Frontal cortex (tissue), 3 donors: ENCODE measurements at regions not wholly inside any gene's neighbourhood (a gene's known extent, or its start where the extent isn't known, plus 50 kb on each side); places are given as distances from the start of the nearest gene placed in this dataset.

Experiments used
- DNase-seq, 2 donors: peaks; one replicate each; pipeline ENCODE4 v3.0.0; 2012; ENCODE audit warnings: low spot score in 2 of 2
- FAIRE-seq: peaks from 2 replicates; lab custom pipeline; 2012; peaks lifted over from hg19 to GRCh38; lab: Jason Lieb, UNC
- donor health status: control.
- donor health status: control.
- donor health status: control.

DNA sequence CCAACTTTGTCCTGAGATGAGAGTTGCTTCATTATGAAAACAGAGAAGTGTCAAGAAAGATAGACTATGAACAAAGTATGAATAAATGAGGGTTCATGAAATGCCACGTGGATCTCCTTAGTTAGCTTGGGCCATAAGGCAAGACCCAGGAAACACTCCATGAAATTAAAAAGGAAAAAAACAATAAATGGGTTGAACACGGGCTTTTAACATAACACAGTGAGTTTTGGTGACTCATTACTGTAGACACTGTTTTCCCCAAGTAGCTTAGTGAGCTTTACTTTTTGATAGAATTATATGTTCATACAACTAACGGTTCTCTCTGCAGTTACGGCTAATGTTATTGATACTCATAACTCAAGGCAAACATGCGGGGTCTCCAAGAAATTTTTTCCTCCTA is 265.0 kb downstream of the DHX15 start:
- FAIRE-seq = no peak
- DNase-seq = no peak

DNA sequence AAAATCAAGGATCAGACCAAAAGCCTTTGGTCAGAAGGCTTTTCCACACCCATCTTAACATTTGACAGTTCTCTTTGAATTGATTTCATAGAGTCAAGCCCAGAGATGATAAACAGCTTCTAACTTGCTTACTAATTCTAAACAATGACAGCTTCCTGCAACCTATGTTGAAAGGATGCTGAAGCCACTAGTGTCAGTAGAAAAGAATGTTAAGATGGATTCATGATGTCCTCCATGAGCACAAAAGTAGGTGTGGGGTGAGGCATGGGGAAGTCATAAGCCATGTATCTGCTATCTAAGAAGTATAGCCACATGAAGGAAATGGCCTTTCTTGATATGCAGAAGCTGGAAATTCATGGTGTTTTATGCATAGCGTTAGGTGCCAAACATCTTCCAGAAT is 269.3 kb downstream of the DHX15 start:
- DNase-seq (no peak), FAIRE-seq (no peak)

DNA sequence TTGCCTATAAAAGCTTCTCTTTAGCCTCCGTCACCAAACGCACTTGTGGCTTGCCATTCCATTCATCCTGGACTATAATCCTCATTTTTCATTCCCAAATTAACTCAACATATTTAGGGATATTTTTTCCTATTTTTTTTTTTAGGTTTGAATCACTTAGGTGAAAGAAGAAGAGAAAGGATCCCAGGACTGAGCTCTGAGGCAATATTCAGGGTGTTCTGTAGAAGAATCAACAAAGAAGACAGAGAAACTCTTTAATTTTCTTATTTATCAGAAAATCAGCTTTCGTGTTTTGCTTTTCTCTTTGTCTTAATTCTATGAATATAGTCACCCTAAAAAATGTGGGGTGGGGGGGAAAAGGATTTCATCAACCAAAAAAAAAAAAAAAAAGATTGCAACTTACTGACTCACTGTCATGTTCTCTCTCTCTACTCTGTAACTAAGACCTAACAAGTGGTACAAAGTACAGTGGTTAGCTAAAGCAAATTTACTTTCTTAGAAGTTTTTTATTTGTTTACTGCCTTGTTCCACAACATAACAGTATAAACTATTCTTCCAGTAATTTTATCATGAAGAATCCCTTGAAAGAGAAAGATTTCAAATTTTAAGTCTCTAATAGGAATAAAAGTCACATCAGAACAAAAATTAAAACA is 272.0 kb downstream of the DHX15 start:
- no peak for FAIRE-seq
- no peak for DNase-seq

DNA sequence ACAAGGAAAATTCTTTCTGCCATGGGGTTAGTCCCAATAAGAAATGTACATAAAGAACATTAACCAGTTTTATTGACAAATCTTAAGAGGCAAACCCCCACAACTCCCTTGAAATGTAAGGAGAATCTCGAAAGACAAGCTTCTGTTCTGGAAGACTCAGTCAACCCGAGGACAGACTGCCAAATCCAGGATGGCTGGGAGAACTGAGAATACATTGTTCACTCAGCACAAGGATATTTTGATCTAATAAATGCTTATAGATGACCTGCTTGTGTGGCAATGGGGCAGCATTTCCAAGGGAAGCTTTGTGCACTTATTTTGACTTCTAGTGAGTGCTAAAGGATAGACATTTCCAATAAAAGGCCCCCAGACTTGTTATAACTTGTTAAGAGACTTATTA is 280.4 kb downstream of the DHX15 start:
- no peak for DNase-seq
- FAIRE-seq = no peak

DNA sequence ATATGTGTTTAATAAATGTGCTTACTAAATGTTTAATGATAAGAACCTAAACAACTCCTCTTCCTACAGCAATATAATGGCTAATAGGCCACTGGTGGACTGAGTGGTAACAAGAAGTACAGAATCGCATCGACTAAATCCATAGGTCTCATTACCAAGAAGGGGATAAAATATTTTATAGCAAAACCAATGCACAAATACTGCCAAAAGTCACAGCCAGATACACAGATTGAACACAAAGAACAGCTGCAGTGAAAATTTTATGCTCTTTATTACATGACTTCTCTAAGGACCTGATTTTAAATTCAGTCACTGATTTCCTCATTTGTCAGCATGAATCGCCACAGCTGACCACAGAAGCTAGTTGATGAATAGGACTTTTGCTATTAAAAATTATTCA is 285.4 kb downstream of the DHX15 start:
- no peak for DNase-seq
- no peak for FAIRE-seq

DNA sequence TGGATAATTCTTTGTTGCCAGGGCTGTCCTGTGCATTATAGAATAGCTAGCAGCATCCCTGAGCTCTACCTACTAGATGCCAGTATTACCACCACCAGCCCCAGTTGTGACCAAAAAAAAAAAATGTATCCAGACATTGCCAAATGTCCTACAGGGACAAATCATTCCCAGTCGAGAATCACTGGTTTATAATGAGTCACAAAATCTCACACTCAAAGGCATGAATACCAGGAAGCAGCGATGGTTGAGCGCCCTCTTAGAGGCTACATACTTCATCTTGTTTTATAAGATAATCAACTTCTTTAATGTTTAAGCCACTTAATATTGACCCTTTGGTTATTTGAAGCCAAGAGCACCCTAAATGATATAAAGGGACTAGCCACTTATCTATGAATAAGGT is 297.3 kb downstream of the DHX15 start:
- DNase-seq (no peak), FAIRE-seq (no peak)

DNA sequence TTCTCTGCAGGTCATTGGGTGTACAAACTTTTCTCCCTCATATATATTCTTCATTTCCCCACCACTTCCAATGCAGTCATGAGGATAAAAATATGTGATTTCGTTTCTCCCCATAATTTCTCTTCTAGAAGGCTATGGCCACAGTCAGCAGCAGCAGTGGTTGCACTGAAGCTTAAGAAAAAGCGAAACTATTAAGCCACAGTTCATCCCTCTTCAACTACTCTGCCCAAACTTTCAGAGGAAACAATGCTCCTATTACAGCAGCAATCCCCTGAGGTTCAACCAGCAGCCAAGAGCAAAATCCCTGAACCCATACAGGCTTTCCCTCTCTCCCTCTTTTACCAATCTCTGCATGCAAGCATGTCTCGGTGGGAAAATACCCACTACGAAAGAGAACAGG is 298.6 kb downstream of the DHX15 start:
- no peak for FAIRE-seq

DNA sequence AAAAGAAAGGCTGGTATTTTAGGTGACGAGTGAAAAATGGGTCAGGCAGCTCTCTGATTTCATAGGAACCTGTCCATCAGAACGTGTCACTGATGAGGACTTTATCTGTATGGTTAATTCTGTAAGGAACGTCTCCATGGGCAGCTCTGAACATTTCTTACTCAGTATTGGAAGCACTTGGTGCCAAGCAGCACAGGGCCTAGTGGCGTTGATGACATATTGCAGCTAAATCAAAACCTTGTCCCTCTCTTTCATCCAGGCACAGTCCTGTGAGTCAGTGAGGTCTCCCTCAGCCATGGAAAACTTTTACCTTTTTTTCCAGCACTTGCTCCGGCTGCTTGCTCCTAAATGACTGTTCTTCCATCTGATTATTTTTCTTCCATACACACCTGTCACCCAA is 301.9 kb downstream of the DHX15 start:
- FAIRE-seq (no peak), DNase-seq (no peak)

More for the DNA sequence above, 298.6 kb downstream of the DHX15 start:
- DNase-seq = no peak

DNA sequence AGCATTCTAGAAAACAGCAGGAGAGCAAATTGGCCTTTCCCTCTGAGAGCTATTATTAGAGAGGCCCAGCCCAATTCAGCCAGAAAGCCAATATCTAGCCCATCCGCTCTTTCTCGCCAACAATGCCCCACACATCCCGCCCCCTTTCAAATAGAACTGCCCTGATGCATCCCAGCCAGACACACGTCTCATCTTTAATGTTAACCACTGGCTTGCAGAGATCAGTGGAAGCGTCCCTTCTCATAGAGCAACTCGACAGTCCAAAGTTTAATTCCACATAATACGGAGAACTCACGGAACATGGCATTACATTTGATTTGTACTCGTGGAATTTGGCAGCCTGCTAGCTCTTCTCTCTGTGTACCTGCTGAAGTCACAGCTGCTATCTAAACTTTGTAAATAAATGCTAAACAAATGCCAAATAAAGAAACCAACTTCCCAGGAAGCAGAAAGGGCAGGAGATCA is 304.4 kb downstream of the DHX15 start:
- DNase-seq (no peak), FAIRE-seq (no peak)

DNA sequence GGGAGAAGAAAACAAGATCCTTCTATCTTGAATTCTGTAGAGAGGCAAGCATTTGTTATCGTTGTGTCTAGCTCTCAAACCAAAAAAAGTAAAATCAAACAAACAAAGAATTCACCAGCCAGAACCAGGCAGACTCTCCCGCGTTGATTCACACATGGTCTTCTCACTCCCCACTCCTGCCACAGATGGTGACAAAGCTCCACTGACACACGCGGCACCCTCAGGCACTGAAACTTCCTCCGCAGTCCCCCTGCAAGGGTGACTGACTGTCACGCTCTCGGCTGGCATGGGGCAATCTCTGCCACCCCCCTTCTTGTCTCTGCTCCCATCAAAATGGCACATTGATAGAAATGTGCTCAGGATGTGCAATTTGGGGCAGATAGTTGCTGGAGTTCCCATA is 304.9 kb downstream of the DHX15 start:
- FAIRE-seq (no peak), DNase-seq (no peak)

DNA sequence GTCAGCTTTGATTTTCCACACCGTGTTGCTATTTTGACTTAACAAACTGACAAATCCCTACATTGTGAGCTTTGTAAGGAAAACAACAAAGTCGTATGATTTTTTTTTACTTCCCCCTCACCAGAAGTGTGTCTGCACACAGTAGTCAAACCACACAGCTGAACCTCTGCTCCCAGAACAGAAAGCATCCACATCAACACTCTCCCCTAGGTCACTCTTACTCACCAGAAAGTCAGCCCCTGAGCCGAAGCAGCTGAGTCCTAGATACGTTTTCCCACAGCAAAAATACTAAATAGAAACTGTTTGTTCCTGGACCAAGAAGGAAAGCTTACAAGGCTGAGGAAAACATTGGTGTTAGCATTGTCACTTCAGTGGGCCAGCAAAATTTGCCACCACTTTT is 305.7 kb downstream of the DHX15 start:
- FAIRE-seq = no peak

DNA sequence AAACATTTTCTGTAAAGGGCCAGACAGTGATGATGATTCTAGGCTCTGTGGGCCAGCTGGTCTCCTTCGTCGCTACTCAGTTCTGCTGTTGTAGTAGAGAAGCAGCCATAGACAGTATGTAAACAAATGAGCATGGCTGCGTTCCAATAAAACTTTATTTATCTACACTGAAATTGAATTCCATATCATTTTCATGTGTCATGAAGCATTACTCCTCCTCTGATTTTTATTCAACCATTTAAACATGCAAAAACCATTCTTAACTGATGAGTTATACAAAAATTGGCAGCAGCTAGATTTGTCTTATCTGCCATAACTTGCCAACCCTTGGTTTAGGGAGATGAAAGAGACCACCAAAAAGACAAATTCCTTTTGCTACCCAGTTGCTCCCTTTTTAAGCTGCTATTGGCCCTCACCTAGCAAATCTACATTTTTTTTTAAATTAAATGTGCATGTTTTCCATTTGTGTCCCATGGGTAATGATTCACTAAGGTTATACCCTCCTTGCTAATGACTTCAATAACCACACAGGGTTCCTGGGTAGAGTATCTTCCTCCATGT is 309.9 kb downstream of the DHX15 start:
- FAIRE-seq (no peak), DNase-seq (no peak)

More for the DNA sequence above, 305.7 kb downstream of the DHX15 start:
- DNase-seq = no peak

DNA sequence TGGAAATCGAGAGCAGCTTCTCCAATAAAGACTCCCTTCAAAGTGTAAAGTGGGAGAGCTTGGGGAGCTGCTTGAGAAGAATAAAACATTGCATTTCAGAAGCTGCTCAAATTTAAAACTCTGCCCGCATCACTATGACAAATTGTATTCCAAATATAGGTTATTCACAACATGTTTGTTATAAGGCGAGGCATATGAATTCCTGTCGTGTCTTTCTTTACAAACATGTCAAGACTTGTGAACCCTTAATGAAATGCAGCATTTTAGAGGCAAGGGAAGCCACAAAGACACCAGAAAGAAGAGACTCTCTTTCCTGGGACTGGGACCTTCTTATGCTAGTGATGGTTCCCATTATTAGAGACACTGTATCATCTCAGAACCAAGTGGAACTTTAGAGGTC is 311.2 kb downstream of the DHX15 start:
- FAIRE-seq (no peak), DNase-seq (no peak)

DNA sequence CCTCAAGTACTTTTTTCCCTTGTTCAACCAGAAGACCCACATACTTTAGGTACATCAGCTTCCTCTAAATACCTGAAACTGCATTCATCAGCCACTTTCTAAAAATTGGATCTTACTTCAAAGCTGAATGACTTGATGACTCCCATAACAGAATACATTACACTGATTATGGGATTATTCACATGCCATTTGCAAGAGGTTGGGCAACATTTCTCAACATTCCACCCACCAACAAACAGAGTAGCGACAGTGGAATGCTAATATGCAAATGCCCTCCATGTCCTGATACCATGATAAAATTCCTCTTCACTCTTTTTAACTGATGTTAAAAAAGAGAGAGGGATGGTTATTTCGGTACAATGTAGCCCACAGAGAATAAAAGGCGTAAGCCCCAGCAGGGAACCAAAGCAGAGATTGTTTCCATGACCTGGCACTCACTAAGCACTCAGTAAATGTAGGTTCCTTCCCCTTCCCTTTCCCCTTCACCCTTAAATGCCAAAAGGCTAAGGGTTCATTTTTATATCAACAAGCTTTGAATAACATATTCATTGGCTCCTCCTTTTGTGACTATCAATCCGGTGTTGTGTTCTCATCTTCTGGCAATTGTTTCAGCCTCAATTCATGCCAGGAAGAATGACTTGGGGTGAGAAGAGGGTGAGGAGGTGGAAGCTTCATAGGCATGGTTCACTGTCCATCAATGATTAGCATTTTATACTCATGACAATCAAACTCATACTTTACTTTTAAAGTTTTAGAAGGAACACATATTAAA is 317.2 kb downstream of the DHX15 start:
- no peak for DNase-seq
- FAIRE-seq = no peak

DNA sequence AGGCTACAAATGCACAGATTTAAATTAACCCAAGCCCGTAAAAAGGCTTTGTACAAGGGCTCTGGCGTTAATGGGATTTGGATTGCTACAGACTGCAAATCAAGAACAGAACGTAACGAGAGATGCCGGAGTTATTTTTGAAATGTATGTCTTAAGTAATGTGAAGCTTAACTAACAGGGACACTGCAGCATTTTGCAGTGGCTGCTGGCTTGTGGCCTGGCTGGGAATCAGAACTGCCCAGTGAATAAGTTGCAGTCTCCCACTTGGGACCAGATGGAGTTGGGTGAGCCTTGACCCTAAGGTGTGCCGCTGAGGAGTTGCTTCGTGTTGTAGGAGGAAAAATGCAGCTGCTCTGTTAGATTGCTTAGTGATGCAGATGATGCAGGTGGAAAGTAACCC is 318.4 kb downstream of the DHX15 start:
- FAIRE-seq (no peak), DNase-seq (no peak)

DNA sequence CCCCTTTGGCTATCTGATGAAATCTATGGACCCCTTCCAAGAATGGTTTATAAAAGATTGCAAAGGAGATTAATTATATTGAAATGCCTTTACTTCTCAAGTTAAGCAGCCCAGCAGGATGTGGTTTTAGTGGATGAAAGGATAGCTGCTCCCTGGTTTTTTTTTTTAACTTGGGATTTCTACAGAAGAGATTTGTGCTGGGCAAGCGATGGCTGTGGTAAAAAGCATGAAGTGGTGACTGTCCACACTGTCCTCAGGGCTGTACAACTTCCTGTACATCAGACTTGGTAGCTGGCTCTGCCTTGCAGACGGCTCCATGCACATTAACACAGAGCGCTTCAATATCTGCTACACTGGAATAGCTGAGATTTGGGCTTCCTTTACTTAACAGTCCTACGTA is 321.7 kb downstream of the DHX15 start:
- DNase-seq (no peak), FAIRE-seq (no peak)

DNA sequence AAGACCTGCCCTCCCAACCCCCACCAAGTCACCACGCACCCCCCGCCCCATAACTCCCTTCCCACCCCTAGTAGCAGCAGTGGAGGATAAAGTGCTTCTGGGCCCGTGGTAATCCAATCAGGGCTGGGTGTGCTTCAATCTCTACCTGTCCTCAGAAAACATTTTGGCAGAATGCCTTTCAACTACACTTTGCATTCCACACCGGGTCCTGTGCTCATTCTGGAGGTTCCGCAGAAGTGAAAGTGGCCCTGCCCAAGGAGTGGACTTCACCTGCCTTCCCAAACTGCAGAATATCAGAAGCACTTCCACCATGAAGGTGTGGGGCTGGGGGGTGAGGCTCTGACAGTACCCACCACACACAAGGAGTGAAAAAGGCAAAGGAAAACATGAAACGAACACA is 322.3 kb downstream of the DHX15 start:
- DNase-seq (no peak), FAIRE-seq (no peak)

DNA sequence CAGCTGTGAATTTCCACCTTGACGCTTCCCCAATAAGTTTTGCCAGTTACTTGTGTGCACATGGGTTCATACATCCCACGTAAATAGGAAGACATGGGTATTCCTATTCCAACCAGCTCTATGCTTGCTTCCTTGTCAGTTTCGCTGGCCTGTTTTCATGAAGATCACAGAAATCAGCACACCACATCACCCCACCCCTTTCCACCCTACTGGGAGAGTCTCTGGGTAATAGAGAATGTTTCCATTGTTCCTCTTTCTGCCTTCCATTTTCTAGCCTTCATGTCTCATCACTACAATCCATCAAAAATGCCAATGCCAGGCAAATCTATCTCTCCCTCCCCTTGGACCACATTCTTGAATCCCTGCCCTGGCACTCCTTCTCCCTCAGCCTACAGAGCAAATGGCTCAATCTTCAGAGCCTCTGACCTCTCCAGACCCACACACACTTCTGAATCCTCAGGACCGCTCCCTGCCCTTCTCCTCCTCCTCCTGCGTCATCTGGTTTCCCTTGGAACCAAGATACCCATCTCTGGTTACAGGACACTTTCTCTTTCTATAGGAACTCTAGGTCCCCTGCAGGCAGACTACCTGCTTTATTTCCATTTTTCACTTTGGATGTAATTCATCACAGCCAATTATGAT is 323.3 kb downstream of the DHX15 start:
- FAIRE-seq = no peak

DNA sequence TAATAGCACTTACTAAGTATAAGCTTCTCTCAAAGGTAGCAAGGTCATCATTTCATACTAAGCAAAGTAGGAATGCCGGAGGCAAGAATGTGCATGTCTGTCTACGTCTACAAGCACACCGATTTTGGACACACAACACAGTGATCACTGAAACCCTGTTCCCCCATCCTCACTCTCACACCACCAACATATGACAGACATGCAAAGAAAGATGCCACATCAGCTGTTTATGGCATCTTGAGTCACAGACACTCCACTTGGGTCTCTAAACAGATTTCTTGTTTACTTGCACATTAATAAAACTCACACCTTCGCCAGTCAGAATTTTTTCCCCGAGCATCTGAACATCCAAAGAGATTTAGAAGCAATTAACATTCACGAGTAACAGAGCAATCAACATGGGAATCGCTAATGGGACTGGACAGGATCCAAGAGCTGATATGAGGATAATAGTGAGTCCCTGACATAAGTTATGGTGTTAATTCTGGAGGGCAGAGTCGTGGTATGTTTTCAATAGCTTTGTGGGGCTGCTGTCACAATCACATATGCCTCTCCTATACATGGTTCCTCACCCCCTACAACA is 324.1 kb downstream of the DHX15 start:
- DNase-seq = no peak
- no peak for FAIRE-seq

More for the DNA sequence above, 323.3 kb downstream of the DHX15 start:
- no peak for DNase-seq

DNA sequence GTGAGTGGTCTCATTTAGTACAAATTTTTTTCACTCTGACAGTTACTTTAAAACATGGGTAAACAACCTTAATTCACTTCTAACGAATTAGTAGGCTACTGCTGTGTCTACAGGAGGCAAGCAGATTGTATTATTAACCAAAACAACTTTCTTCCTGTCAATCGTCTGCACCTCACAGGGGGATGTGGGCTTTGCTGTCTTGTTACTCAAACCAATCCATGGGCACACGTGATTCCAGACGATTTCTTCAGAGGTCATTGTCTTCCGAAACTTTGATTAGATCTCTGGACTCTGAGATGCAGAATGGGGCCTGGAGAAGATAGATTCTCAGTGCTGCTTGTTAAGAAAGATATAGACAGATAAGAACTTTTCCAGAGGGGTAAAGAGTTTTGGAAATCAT is 327.8 kb downstream of the DHX15 start:
- FAIRE-seq (no peak), DNase-seq (no peak)

DNA sequence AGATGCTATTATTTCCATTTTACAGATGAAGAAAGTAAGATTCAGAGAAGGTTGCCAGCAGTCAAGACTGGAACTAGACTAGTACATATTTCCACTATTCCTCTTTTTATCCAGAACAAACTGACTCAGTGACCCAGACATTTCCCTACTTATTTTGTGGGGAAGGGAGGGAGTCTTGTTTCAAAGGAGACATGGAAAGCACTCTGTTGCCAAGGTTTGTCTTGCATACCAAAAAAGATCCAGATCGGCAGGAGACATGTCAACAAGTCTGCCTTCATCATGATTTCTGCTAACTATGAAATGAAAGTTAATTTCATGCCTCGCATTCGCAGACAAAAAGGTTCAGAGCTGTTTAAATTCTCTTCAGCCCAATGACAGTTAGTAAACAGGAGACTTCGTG is 328.3 kb downstream of the DHX15 start:
- DNase-seq (no peak), FAIRE-seq (no peak)
